HAP-1 (cell line): ENCODE measurements at regions not wholly inside any gene's neighbourhood (a gene's known extent, or its start where the extent isn't known, plus 50 kb on each side); places are given as distances from the start of the nearest gene placed in this dataset.
A peak's percentile ranks its signal among the peaks of the same experiment; 100 is the strongest.

ENCODE experiments used
- DNase-seq, 2 experiments: peaks; one replicate each; pipeline ENCODE4 v3.0.0-alpha.2; 2016 to 2020; ENCODE audit warnings: low spot score in 2 of 2
- H3K27me3 ChIP-seq: fragments of 250-450 bp; sonication (Bioruptor Pico); 2 replicates; pipeline ENCODE4 v1.5.1; 2020; ENCODE audit warnings: low read depth, mild to moderate bottlenecking, moderate library complexity
- H3K36me3 ChIP-seq: fragments of 250-450 bp; sonication (Bioruptor Pico); replicated peaks from 2 replicates; pipeline ENCODE4 v1.5.1; 2020; ENCODE audit warnings: mild to moderate bottlenecking
- H3K4me1 ChIP-seq: fragments of 250-450 bp; sonication (Bioruptor Pico); 2 replicates; pipeline ENCODE4 v1.5.1; 2020; ENCODE audit warnings: mild to moderate bottlenecking
- H3K4me3 ChIP-seq: fragments of 250-450 bp; sonication (Bioruptor Pico); 2 replicates; pipeline ENCODE4 v1.5.1; 2020; ENCODE audit warnings: mild to moderate bottlenecking, moderate library complexity
- H3K9me3 ChIP-seq: fragments of 250-450 bp; sonication (Bioruptor Pico); 2 replicates; pipeline ENCODE4 v1.5.1; 2020; ENCODE audit warnings: mild to moderate bottlenecking, moderate library complexity
- in situ Hi-C: fragments of 300-500 bp; cut with MboI; formaldehyde crosslinking; loops from 3 replicates; pipeline ENCODE4 v1.14.3; 2020; ENCODE audit warnings: low sequenced_read_pairs, inconsistent platforms, mixed read lengths

- Histone ChIP-seq H3K4me3 (no peak overlapping the region), H3K9me3 (no peaks in the 10 kb centered on the region), H3K4me1 (no peaks in the 10 kb centered on the region), H3K36me3 (no peaks in the 10 kb centered on the region), H3K27me3 (peaks cover 7% of the 10 kb centered on the region; the same call in 1 of the 2 replicates)
- in situ Hi-C loops: no loop called here
- DNase-seq: no peak
Observed at GRCh38 chr14:54300881-54301280, 95.9 kb upstream of the CDKN3 start.

- Histone ChIP-seq H3K9me3 (no peaks in the 10 kb centered on the region), H3K4me1 (no peaks in the 10 kb centered on the region), H3K4me3 (no peak overlapping the region), H3K36me3 (no peaks in the 10 kb centered on the region), H3K27me3 (peaks cover 7% of the 10 kb centered on the region; the same call in 1 of the 2 replicates)
- no peak for DNase-seq
- in situ Hi-C loops: no loop called here
Observed at GRCh38 chr14:54301359-54301758, 95.4 kb upstream of the CDKN3 start.

GRCh38 chr14:54306806-54307205 is 90.0 kb upstream of the CDKN3 start:
- Histone ChIP-seq H3K27me3 (peaks cover 10% of the 10 kb centered on the region; the same call in 1 of the 2 replicates), H3K36me3 (no peaks in the 10 kb centered on the region), H3K9me3 (no peaks in the 10 kb centered on the region), H3K4me1 (no peaks in the 10 kb centered on the region), H3K4me3 (no peak overlapping the region)
- DNase-seq: no peak
- in situ Hi-C loops: no loop called here

- no peaks in the 10 kb centered on the region for H3K9me3 ChIP-seq
- H3K4me3 ChIP-seq: no peak overlapping the region
- H3K4me1 ChIP-seq: no peaks in the 10 kb centered on the region
- DNase-seq: no peak
- no peaks in the 10 kb centered on the region for H3K36me3 ChIP-seq
- peaks cover 14% of the 10 kb centered on the region; the same call in 1 of the 2 replicates for H3K27me3 ChIP-seq
- in situ Hi-C loops: no loop called here
Observed at GRCh38 chr14:54309615-54310014, 87.2 kb upstream of the CDKN3 start.

- Histone ChIP-seq H3K36me3 (no peaks in the 10 kb centered on the region), H3K27me3 (peaks cover 16% of the 10 kb centered on the region; the same call in 1 of the 2 replicates), H3K9me3 (no peaks in the 10 kb centered on the region), H3K4me3 (no peak overlapping the region), H3K4me1 (no peaks in the 10 kb centered on the region)
- no peak for DNase-seq
- in situ Hi-C loops: no loop called here
Observed at GRCh38 chr14:54310151-54310850, 86.5 kb upstream of the CDKN3 start.

- H3K9me3 ChIP-seq: no peaks in the 10 kb centered on the region
- in situ Hi-C loops: no loop called here
- no peaks in the 10 kb centered on the region for H3K4me1 ChIP-seq
- DNase-seq: no peak
- H3K27me3 ChIP-seq: peaks cover 16% of the 10 kb centered on the region; the same call in 1 of the 2 replicates
- H3K4me3 ChIP-seq: no peak overlapping the region
- no peaks in the 10 kb centered on the region for H3K36me3 ChIP-seq
Observed at GRCh38 chr14:54310851-54311228, 86.0 kb upstream of the CDKN3 start.

- in situ Hi-C loops: no loop called here
- Histone ChIP-seq H3K4me1 (no peaks in the 10 kb centered on the region), H3K9me3 (no peaks in the 10 kb centered on the region), H3K36me3 (no peaks in the 10 kb centered on the region), H3K4me3 (no peak overlapping the region), H3K27me3 (peaks cover 14% of the 10 kb centered on the region; the same call in 1 of the 2 replicates)
- peak in 1 of 2 experiments; percentile 17 for DNase-seq
Observed at GRCh38 chr14:54312166-54312801, 84.5 kb upstream of the CDKN3 start.

- no peak overlapping the region for H3K4me3 ChIP-seq
- H3K36me3 ChIP-seq: no peaks in the 10 kb centered on the region
- no peak for DNase-seq
- no peaks in the 10 kb centered on the region for H3K4me1 ChIP-seq
- in situ Hi-C loops: no loop called here
- H3K9me3 ChIP-seq: no peaks in the 10 kb centered on the region
- peaks cover 14% of the 10 kb centered on the region; the same call in 1 of the 2 replicates for H3K27me3 ChIP-seq
Observed at GRCh38 chr14:54314365-54315104, 82.3 kb upstream of the CDKN3 start.

GRCh38 chr14:54316652-54317051 is 80.2 kb upstream of the CDKN3 start:
- Histone ChIP-seq H3K9me3 (no peaks in the 10 kb centered on the region), H3K4me3 (no peak overlapping the region), H3K4me1 (no peaks in the 10 kb centered on the region), H3K36me3 (no peaks in the 10 kb centered on the region), H3K27me3 (peaks cover 6% of the 10 kb centered on the region; the same call in 1 of the 2 replicates)
- DNase-seq: no peak
- in situ Hi-C loops: no loop called here

GRCh38 chr14:54317391-54317790 is 79.4 kb upstream of the CDKN3 start:
- Histone ChIP-seq H3K36me3 (no peaks in the 10 kb centered on the region), H3K4me3 (no peak overlapping the region), H3K4me1 (no peaks in the 10 kb centered on the region), H3K27me3 (0 out of 2 replicates have a peak, but pooled peaks cover 6% of the 10 kb centered on the region), H3K9me3 (no peaks in the 10 kb centered on the region)
- DNase-seq: no peak
- in situ Hi-C loops: no loop called here

- Histone ChIP-seq H3K9me3 (no peaks in the 10 kb centered on the region), H3K4me3 (no peak overlapping the region), H3K36me3 (no peaks in the 10 kb centered on the region), H3K27me3 (peaks cover 6% of the 10 kb centered on the region), H3K4me1 (no peaks in the 10 kb centered on the region)
- in situ Hi-C loops: no loop called here
- DNase-seq: no peak
Observed at GRCh38 chr14:54322246-54322645, 74.6 kb upstream of the CDKN3 start.

GRCh38 chr14:54322701-54323337 is 74.0 kb upstream of the CDKN3 start:
- Histone ChIP-seq H3K27me3 (peaks cover 6% of the 10 kb centered on the region), H3K4me1 (no peaks in the 10 kb centered on the region), H3K4me3 (no peak overlapping the region), H3K36me3 (no peaks in the 10 kb centered on the region), H3K9me3 (no peaks in the 10 kb centered on the region)
- no peak for DNase-seq
- in situ Hi-C loops: no loop called here

- H3K9me3 ChIP-seq: no peaks in the 10 kb centered on the region
- peaks cover 6% of the 10 kb centered on the region for H3K27me3 ChIP-seq
- no peak overlapping the region for H3K4me3 ChIP-seq
- no peaks in the 10 kb centered on the region for H3K4me1 ChIP-seq
- in situ Hi-C loops: loop anchor here (25.0 kb wide), 2 partner anchors 788 to 888 kb away; no protein-coding TSS in a partner anchor
- no peak for DNase-seq
- no peaks in the 10 kb centered on the region for H3K36me3 ChIP-seq
Observed at GRCh38 chr14:54325766-54326165, 71.0 kb upstream of the CDKN3 start.
